Activated CD4-positive, alpha-beta memory T cell treated with anti-CD3 and anti-CD28 coated beads, Interleukin-2, amount 10 ng/mL, durations not matched to agents 7 days and 5 days (primary cell): ENCODE measurements at regions not wholly inside any gene's neighbourhood (a gene's known extent, or its start where the extent isn't known, plus 50 kb on each side); places are given as distances from the start of the nearest gene placed in this dataset.
"Not testable (repeated sequence)": the region's sequence is repeated elsewhere in the genome, so short reads cannot be mapped to it uniquely, and the experiment has no call there.

ENCODE experiments used
- CTCF ChIA-PET: fragments of 350-600 bp; sonication (Branson Sonifier 250); formaldehyde crosslinking; loops from one replicate; lab custom pipeline; 2021; ENCODE audit warnings: antibody characterized with exemption, inconsistent platforms; lab: Charles Lee
- POLR2A ChIA-PET: fragments of 350-600 bp; sonication (Branson Sonifier 250); formaldehyde crosslinking; loops from one replicate; lab custom pipeline; 2021; ENCODE audit warnings: antibody characterized with exemption; lab: Charles Lee
- DNase-seq: peaks from one replicate; pipeline ENCODE4 v3.0.0-alpha.2; 2020
- H3K27ac Mint-ChIP-seq: one replicate; pipeline ENCODE4 v1.8.0; 2021; ENCODE audit warnings: mild to moderate bottlenecking, mixed read lengths
- H3K27me3 Mint-ChIP-seq: one replicate; pipeline ENCODE4 v1.8.0; 2021; ENCODE audit warnings: mixed read lengths
- H3K36me3 Mint-ChIP-seq: one replicate; pipeline ENCODE4 v1.8.0; 2021; ENCODE audit warnings: low read depth, mixed read lengths
- H3K4me1 Mint-ChIP-seq: one replicate; pipeline ENCODE4 v1.8.0; 2021; ENCODE audit warnings: mixed read lengths
- H3K4me3 Mint-ChIP-seq: one replicate; pipeline ENCODE4 v1.8.0; 2021; ENCODE audit warnings: mild to moderate bottlenecking, mixed read lengths
- H3K9me3 Mint-ChIP-seq: one replicate; pipeline ENCODE4 v1.8.0; 2021; ENCODE audit warnings: mixed read lengths

DNA sequence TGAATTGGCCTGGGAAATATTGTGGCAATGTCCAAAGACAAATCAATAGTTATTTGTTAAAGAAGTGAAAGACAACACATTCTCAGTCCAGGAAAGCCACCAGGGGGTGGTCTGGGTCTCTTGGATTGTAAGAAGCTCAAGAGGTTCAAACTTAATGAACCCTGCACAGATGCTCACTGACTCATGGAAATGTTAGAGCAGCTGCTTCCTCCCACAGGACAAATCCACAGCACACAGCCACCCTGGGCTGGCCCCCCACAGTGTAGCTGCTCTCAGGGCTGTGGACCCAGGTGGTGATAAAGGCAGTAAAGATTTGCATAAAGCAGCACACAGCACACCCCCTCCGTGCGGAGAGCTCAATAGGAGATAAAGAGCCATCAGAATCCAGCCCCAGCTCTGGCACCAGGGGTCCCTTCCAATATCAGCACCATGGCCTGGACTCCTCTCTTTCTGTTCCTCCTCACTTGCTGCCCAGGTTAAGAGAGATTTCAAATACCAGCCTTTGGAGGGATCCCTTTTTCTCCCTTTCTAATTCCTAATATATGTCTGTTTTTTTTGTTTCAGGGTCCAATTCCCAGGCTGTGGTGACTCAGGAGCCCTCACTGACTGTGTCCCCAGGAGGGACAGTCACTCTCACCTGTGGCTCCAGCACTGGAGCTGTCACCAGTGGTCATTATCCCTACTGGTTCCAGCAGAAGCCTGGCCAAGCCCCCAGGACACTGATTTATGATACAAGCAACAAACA, 124.8 kb downstream of the VPREB1 start:
- DNase-seq, H3K27ac Mint-ChIP-seq, H3K4me1 Mint-ChIP-seq, H3K36me3 Mint-ChIP-seq, POLR2A ChIA-PET, CTCF ChIA-PET, H3K9me3 Mint-ChIP-seq, H3K4me3 Mint-ChIP-seq: not testable (repeated sequence)
- H3K27me3 Mint-ChIP-seq, result peaks cover 59% of the 10 kb centered on the region

DNA sequence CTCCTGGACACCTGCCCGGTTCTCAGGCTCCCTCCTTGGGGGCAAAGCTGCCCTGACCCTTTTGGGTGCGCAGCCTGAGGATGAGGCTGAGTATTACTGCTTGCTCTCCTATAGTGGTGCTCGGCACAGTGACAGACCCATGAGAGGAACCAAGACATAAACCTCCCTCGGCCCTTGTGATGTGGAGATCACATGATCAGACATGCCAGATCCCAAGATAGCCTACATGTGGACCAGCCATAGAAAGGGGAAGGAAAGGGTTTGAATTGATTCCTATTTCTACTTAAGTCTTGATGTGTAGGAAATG, 125.3 kb downstream of the VPREB1 start:
- H3K27ac Mint-ChIP-seq, result no peak overlapping the region
- POLR2A ChIA-PET, result no interaction called here
- peaks cover 56% of the 10 kb centered on the region for H3K27me3 Mint-ChIP-seq
- no peak for DNase-seq
- CTCF ChIA-PET, result no interaction called here
- no peak overlapping the region for H3K4me3 Mint-ChIP-seq
- H3K9me3 Mint-ChIP-seq, result no peaks in the 10 kb centered on the region
- no peaks in the 10 kb centered on the region for H3K36me3 Mint-ChIP-seq
- no peaks in the 10 kb centered on the region for H3K4me1 Mint-ChIP-seq

DNA sequence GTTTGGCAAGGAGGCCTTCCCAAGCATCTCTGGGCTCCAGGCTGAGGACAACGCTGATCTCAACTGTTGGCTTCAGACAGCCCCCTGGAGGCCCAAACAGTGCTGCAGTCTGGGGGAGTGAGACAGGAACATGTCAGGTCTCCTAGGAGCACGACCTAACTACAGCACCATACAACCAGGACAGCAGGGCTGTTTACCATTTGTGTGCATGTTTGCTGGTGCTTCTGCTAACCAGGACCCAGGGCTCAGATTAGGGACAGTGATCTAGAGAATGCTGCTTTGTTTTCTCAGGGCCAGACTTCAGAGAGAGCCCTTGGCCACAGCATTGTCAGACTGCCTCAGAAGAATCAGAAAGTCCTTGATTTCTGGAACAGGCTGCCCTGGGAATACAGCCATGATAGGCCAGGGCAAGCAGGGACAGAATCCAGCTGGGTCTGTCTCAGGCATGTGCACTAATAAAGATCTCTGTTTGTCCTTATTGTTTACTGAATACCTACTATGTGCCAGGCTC, 126.5 kb downstream of the VPREB1 start:
- CTCF ChIA-PET, result no interaction called here
- Mint-ChIP-seq H3K9me3 (no peaks in the 10 kb centered on the region), H3K27me3 (peaks cover 51% of the 10 kb centered on the region), H3K27ac (no peak overlapping the region), H3K4me1 (no peaks in the 10 kb centered on the region), H3K36me3 (no peaks in the 10 kb centered on the region), H3K4me3 (no peak overlapping the region)
- DNase-seq, result no peak
- POLR2A ChIA-PET, result no interaction called here

DNA sequence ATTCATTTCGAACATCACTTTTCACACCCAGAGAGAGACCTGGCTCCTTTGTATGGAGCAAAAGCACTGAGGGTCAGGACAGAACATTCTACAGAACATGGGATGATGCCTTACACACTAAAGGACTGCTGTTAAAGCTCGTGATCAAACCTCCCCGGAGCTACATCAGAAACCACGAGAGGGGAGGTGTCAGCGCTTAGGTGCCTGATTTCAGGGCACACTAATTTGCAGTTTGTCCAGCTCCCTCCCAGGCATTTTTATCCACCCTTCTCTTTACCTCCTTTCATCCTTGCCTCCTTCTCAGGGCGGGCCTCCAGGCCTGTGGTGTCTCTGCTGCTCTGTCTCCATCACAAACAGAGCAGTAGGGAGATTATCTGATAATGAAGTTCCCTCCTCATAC, 127.5 kb downstream of the VPREB1 start:
- H3K4me1 Mint-ChIP-seq, result no peaks in the 10 kb centered on the region
- POLR2A ChIA-PET, result no interaction called here
- peaks cover 46% of the 10 kb centered on the region for H3K27me3 Mint-ChIP-seq
- H3K4me3 Mint-ChIP-seq, result no peak overlapping the region
- CTCF ChIA-PET, result interaction anchor here (1.1 kb wide), 1 partner anchor 50 kb away, joined by 3 read pairs; no protein-coding TSS in a partner anchor
- H3K36me3 Mint-ChIP-seq, result no peaks in the 10 kb centered on the region
- no peak for DNase-seq
- no peaks in the 10 kb centered on the region for H3K9me3 Mint-ChIP-seq
- H3K27ac Mint-ChIP-seq, result no peak overlapping the region

DNA sequence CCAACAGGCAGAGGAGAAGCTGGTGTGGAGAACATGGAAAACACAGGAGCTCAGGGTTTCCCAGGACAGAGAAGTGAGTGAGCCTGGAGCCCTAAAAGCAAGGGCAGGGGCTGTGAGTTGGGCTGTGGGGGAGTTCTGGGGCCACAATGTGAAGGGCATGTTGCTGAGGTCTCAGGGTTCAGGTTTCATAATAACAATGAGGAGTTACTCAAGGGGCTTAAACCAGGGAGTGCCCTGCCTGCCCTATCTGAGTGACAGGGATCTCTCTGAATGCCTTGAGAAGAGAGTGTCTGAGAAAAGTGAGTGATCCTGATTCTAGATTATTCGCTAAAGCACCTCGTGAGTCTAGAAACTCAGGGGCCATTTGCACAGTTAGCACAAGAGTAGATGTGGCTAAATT, 129.6 kb downstream of the VPREB1 start:
- H3K4me1 Mint-ChIP-seq, result no peaks in the 10 kb centered on the region
- H3K9me3 Mint-ChIP-seq, result no peaks in the 10 kb centered on the region
- no peak for DNase-seq
- no peak overlapping the region for H3K4me3 Mint-ChIP-seq
- H3K27ac Mint-ChIP-seq, result no peak overlapping the region
- ChIA-PET POLR2A (no interaction called here), CTCF (no interaction called here)
- no peaks in the 10 kb centered on the region for H3K36me3 Mint-ChIP-seq
- H3K27me3 Mint-ChIP-seq, result peaks cover 42% of the 10 kb centered on the region

DNA sequence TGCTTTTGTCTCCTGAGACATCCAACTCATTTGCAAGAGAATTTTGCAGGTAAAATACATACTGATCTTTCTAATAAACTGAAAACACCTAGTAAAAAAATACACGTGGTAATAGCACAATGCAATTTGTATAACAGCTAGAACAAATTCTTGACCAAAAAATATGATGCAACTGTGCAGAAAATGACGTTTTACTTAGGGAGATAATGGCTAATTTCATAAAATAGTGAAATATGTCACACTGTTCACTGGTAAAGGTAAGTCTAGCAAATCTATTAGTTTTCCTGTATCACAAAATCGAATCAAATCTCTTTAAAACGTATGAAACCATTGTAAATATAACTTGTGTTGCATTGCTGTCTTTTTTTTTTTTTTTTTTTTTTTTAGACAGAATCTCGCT, 130.0 kb downstream of the VPREB1 start:
- peaks cover 41% of the 10 kb centered on the region for H3K27me3 Mint-ChIP-seq
- DNase-seq, result no peak
- ChIA-PET CTCF (no interaction called here), POLR2A (no interaction called here)
- H3K9me3 Mint-ChIP-seq, result no peaks in the 10 kb centered on the region
- no peak overlapping the region for H3K4me3 Mint-ChIP-seq
- no peak overlapping the region for H3K27ac Mint-ChIP-seq
- H3K36me3 Mint-ChIP-seq, result no peaks in the 10 kb centered on the region
- H3K4me1 Mint-ChIP-seq, result no peaks in the 10 kb centered on the region

DNA sequence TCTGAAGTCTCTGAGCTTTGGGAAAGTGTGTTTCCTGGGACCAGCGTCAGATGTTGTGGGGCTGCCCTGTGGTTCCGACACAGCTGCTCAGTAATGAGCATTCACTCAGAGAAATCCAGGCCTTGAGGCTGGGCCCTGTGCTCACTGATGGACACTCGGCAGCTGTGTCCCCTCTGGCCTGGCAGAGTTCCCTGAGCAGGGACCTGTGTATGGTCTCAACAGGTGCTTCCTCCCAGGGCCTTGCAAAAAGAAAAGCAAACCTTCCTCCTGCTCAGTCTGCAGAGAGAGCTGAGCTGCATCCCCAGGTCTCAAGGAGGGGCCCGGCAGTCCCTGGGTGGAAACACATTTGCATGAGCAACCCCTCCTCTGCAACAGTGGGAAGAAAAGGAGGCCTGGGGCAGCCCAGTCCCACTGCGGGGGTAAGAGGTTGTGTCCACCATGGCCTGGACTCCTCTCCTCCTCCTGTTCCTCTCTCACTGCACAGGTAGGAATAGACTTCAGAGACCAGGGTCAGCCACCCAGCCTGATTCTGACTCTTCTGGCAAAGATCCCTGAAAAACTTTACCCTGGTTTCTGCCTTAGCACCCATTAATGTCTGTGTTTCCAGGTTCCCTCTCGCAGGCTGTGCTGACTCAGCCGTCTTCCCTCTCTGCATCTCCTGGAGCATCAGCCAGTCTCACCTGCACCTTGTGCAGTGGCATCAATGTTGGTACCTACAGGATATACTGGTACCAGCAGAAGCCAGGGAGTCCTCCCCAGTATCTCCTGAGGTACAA, 131.2 kb downstream of the VPREB1 start:
- Mint-ChIP-seq H3K4me1 (no peaks in the 10 kb centered on the region), H3K4me3 (no peak overlapping the region), H3K9me3 (no peaks in the 10 kb centered on the region), H3K27me3 (peaks cover 40% of the 10 kb centered on the region), H3K36me3 (no peaks in the 10 kb centered on the region), H3K27ac (no peak overlapping the region)
- POLR2A ChIA-PET, result no interaction called here
- no peak for DNase-seq
- CTCF ChIA-PET, result no interaction called here

DNA sequence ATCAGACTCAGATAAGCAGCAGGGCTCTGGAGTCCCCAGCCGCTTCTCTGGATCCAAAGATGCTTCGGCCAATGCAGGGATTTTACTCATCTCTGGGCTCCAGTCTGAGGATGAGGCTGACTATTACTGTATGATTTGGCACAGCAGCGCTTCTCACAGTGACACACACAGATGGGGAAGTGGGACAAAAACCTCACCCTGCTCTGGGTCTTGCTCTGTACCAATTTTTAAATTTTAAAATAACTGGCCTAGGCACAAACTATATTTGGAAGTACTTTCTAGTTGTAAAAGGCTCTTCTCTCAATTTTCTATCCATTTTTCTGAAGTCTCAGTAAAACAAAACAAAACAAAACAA, 131.7 kb downstream of the VPREB1 start:
- DNase-seq, result no peak
- no peak overlapping the region for H3K4me3 Mint-ChIP-seq
- H3K4me1 Mint-ChIP-seq, result no peaks in the 10 kb centered on the region
- CTCF ChIA-PET, result no interaction called here
- POLR2A ChIA-PET, result no interaction called here
- no peak overlapping the region for H3K27ac Mint-ChIP-seq
- no peaks in the 10 kb centered on the region for H3K36me3 Mint-ChIP-seq
- H3K9me3 Mint-ChIP-seq, result no peaks in the 10 kb centered on the region
- peaks cover 36% of the 10 kb centered on the region for H3K27me3 Mint-ChIP-seq

DNA sequence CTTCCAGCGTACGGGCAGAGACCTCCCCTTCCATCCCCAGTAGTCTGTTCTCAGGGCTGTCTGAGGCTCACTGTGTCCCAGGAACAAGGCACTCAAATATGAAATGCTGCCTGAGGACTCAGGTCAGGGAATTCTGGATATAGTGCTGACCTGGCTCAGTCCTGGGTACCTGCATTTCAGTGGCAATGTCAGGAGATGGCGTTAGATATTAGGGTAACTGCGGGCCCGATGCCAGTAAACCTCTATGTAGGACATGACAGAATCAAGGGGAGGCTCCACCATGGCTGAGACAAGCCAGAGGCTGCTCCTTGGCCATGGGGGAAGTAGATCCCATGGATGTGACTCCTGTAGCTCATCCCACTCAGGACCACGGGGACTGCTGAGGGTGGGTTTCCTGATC, 131.7 kb downstream of the ZNF280B start:
- DNase-seq, H3K4me3 Mint-ChIP-seq, H3K36me3 Mint-ChIP-seq, CTCF ChIA-PET, POLR2A ChIA-PET, H3K27ac Mint-ChIP-seq, H3K9me3 Mint-ChIP-seq, H3K4me1 Mint-ChIP-seq: not testable (repeated sequence)
- peaks cover 37% of the 10 kb centered on the region for H3K27me3 Mint-ChIP-seq

DNA sequence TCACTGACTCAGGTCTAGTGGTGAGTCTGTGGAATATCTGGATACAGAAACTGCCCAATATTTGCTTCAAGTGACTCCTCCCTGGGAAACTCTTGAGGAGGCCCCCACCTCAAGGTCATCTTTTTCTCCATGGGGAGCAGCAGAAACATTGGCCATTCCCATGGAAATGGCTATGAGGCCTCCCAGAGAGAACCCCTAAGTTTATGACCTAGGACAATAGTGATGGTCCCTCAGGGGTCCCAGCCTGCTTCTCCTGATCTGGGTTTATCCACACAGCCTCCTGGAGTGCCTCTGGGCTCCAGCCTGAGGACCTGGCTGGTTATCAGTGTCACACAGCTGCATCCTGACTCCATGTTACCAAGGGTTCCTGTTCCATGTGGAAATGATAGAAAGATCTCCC, 131.2 kb downstream of the ZNF280B start:
- no peak overlapping the region for H3K27ac Mint-ChIP-seq
- POLR2A ChIA-PET, result no interaction called here
- no peak for DNase-seq
- H3K9me3 Mint-ChIP-seq, result no peaks in the 10 kb centered on the region
- CTCF ChIA-PET, result interaction anchor here (1.5 kb wide), 1 partner anchor 34 kb away, joined by 3 read pairs; no protein-coding TSS in a partner anchor
- no peaks in the 10 kb centered on the region for H3K36me3 Mint-ChIP-seq
- H3K4me3 Mint-ChIP-seq, result no peak overlapping the region
- peaks cover 38% of the 10 kb centered on the region for H3K27me3 Mint-ChIP-seq
- H3K4me1 Mint-ChIP-seq, result no peaks in the 10 kb centered on the region

DNA sequence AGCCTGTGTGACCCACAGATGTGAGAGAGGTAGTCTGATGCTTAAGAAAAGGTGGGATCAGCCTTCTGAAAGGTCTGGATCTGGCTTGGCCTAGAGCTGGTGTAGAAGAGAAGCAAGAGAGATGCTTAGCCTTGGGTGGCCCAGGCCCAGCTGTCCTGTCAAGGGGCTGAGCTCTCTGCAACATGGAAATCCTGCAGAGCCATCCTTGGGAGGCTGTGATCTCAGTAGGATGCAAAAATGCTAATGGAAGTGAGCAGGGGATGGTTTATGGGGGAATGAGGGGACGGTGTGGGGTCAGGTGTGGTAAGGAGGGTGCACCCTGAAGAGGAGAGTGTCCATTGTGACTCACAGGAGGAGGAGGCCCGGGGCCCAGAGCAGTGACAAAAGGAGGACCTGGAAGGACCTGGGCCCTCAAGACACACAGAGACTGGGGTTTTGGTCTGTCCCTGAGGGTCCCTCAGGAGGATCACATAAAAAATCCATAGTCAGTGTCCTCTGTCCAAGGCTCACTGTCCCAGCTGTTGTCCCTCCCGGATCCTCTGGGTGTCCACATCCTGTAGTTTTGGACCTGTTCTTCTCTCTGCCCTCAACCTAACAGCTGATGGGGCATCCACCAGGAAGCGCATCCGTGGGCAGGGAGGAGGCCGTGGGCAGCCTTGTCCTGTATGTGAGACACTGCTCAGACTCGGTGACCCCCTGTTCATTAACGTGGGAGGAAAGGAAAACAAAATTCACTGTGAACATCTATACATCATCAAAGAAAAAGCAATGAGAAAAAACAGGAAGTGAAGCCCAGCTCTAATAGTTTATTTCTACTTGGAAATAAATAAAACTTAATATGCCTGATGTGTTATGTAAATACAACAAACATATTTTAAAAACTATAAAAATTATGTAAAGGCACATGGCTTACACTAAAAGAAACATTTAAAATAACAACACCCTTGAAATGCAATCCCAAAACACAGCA, 129.8 kb downstream of the ZNF280B start:
- Mint-ChIP-seq H3K4me3 (no peak overlapping the region), H3K27ac (no peak overlapping the region), H3K4me1 (no peaks in the 10 kb centered on the region), H3K9me3 (no peaks in the 10 kb centered on the region), H3K27me3 (peaks cover 46% of the 10 kb centered on the region), H3K36me3 (no peaks in the 10 kb centered on the region)
- ChIA-PET CTCF (interaction anchor here (0.7 to 1.5 kb wide), 4 partner anchors 13 to 578 kb away, joined by 3 to 5 read pairs (median 4); no protein-coding TSS in a partner anchor), POLR2A (no interaction called here)
- DNase-seq, result no peak

DNA sequence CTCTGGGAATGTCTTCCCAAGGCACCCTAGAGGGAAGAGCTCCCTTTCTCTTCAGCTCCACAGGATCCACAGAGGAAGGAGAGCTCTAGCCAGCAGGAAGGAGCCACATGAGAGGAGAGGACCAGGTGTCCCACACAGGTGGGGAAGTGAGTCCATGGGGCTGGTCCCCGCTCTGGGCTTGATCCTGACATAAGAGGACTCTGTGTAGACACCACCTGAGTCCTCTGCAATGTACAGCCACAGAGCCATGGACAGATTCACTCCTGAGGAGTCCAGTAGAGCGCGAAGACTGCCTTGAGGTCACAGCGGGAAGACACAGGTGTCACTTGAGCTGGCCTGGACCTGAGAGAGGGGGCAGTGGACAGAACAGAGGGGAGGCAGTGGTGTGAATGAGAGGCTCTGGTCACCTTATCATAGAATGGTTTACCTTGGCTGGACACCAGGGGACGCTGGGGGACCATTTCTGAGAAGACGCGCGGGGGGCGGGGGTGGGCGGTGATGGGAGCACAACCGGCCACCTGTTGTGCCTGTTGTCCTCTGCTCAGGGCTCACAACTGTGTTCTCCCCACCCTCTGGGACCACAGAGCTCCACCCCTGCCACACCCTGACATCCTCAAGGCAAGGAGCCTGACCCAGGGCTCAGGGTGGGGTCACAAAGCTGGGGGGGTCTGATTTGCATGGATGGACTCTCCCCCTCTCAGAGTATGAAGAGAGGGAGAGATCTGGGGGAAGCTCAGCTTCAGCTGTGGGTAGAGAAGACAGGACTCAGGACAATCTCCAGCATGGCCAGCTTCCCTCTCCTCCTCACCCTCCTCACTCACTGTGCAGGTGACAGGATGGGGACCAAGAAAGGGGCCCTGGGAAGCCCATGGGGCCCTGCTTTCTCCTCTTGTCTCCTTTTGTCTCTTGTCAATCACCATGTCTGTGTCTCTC, 128.2 kb downstream of the ZNF280B start:
- H3K27me3 Mint-ChIP-seq, result peaks cover 48% of the 10 kb centered on the region
- ChIA-PET POLR2A (no interaction called here), CTCF (interaction anchor here (1.2 kb wide), 1 partner anchor 37 kb away, joined by 5 read pairs; no protein-coding TSS in a partner anchor)
- no peaks in the 10 kb centered on the region for H3K9me3 Mint-ChIP-seq
- H3K36me3 Mint-ChIP-seq, result no peaks in the 10 kb centered on the region
- no peaks in the 10 kb centered on the region for H3K4me1 Mint-ChIP-seq
- no peak overlapping the region for H3K27ac Mint-ChIP-seq
- H3K4me3 Mint-ChIP-seq, result no peak overlapping the region
- DNase-seq, result no peak
